Peyer's patch (tissue), 4 donors: ENCODE measurements at regions not wholly inside any gene's neighbourhood (a gene's known extent, or its start where the extent isn't known, plus 50 kb on each side); places are given as distances from the start of the nearest gene placed in this dataset.

Experiments
- CTCF ChIP-seq, 6 experiments: fragments of 450-650 bp in 4 of 6; fragments of 200-600 bp in 2 of 6; sonication (generic) in 1 of 6; IDR thresholded peaks; one replicate each; pipeline ENCODE4 v1.5.1; 2017 to 2019; ENCODE audit warnings: antibody characterized with exemption in 6 of 6, mild to moderate bottlenecking in 3 of 6, moderate library complexity in 1 of 6
- POLR2A ChIP-seq, 2 donors: fragments of 450-650 bp; IDR thresholded peaks; one replicate each; pipeline ENCODE4 v1.5.1; 2017; ENCODE audit warnings: antibody characterized with exemption in 2 of 2, mild to moderate bottlenecking in 2 of 2, moderate library complexity in 2 of 2

- TF ChIP-seq CTCF (IDR thresholded peaks at IDR 0.05) (no peak), POLR2A (IDR thresholded peaks at IDR 0.05) (no peak)
Observed at GRCh38 chrX:69094977-69095669, 70.1 kb downstream of the PJA1 start.
